Heart left ventricle (tissue), 13 donors: ENCODE measurements at regions not wholly inside any gene's neighbourhood (a gene's known extent, or its start where the extent isn't known, plus 50 kb on each side); places are given as distances from the start of the nearest gene placed in this dataset.

ENCODE experiments used
- POLR2A ChIP-seq, 2 donors: fragments of 450-650 bp; IDR thresholded peaks; one replicate each; pipeline ENCODE4 v1.6.1; 2017; ENCODE audit warnings: antibody characterized with exemption in 2 of 2, mild to moderate bottlenecking in 2 of 2, moderate library complexity in 2 of 2
- TF ChIP-seq, protein P1 (sequence below), 12 donors: fragments of 200-600 bp; sonication (generic) in 4 of 12; IDR thresholded peaks; one replicate each; pipeline versions ENCODE4 v1.5.0 to v1.8.0; 2018 to 2022; ENCODE audit warnings: antibody characterized with exemption in 12 of 12, mild to moderate bottlenecking in 5 of 12
- donor health status: ischemic (EF 13 %, LVEDD 7.1; RV severe dilation, severe dysfunction).
- donor health status: DM: no; HTN: yes; CAD: no.
- donor health status: DM: no; HTN: no; CAD: no.
- donor health status: ischemic (EF 25% LVEDD 6.9; RV normal size, moderate dysfunction).
- donor health status: ischemic (EF 25% LVEDD 5.7; RV mildly dilated, moderate dysfunction).
- donor health status: ischemic (EF 35%, LVEDD 5.7; RV mildly dilated, moderate dysfunction).
- donor health status: nonischemic (EF 11% LVEDD 7.7; RV severe dilation, severe dysfunction).
- donor health status: DM: yes; HTN: yes; CAD: no.
- donor health status: PGD.
- donor health status: ischemic (EF 29% LVEDD 5.4; RV normal size, mild dysfunction).
- donor health status: nonischemic (EF 23%, LVEDD 6.1; RV moderate dilation, normal function).

DNA sequence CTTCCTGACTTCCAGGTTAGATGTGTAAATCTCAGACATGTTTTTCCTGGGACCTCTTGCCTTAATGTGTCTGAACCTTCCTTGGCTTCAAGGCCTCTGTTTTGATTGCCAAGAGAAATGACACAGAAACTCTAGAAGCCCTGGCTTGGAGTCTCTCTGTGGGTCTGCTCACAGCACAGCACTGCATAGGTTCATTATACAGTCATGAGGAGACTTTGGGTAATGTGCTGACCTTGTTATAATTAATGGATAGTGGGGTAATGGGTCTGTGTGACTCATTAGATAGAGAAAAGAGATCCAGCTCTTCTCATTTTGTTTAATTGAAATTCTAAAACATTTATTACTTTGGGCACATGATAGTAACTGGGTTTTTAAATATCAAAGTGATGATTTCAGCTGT, 175.8 kb upstream of the GLRA1 start:
- TF ChIP-seq, protein P1, sequence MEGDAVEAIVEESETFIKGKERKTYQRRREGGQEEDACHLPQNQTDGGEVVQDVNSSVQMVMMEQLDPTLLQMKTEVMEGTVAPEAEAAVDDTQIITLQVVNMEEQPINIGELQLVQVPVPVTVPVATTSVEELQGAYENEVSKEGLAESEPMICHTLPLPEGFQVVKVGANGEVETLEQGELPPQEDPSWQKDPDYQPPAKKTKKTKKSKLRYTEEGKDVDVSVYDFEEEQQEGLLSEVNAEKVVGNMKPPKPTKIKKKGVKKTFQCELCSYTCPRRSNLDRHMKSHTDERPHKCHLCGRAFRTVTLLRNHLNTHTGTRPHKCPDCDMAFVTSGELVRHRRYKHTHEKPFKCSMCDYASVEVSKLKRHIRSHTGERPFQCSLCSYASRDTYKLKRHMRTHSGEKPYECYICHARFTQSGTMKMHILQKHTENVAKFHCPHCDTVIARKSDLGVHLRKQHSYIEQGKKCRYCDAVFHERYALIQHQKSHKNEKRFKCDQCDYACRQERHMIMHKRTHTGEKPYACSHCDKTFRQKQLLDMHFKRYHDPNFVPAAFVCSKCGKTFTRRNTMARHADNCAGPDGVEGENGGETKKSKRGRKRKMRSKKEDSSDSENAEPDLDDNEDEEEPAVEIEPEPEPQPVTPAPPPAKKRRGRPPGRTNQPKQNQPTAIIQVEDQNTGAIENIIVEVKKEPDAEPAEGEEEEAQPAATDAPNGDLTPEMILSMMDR (IDR thresholded peaks at IDR 0.05): no peak
- TF ChIP-seq POLR2A (IDR thresholded peaks at IDR 0.05): no peak
